KG1 (cell line): ENCODE measurements at regions not wholly inside any gene's neighbourhood (a gene's known extent, or its start where the extent isn't known, plus 50 kb on each side); places are given as distances from the start of the nearest gene placed in this dataset.
"Not testable (repeated sequence)": the region's sequence is repeated elsewhere in the genome, so short reads cannot be mapped to it uniquely, and the experiment has no call there.

ENCODE experiments used
- DNase-seq: peaks from one replicate; lab custom pipeline; 2025; lab: John Stamatoyannopoulos, UW

- DNase-seq: peak; percentile 18
Measured at GRCh38 chr18:961644-962355, 57.1 kb downstream of the ADCYAP1 start.

- no peak for DNase-seq
Measured at GRCh38 chr18:963276-963675, 58.6 kb downstream of the ADCYAP1 start.

DNA sequence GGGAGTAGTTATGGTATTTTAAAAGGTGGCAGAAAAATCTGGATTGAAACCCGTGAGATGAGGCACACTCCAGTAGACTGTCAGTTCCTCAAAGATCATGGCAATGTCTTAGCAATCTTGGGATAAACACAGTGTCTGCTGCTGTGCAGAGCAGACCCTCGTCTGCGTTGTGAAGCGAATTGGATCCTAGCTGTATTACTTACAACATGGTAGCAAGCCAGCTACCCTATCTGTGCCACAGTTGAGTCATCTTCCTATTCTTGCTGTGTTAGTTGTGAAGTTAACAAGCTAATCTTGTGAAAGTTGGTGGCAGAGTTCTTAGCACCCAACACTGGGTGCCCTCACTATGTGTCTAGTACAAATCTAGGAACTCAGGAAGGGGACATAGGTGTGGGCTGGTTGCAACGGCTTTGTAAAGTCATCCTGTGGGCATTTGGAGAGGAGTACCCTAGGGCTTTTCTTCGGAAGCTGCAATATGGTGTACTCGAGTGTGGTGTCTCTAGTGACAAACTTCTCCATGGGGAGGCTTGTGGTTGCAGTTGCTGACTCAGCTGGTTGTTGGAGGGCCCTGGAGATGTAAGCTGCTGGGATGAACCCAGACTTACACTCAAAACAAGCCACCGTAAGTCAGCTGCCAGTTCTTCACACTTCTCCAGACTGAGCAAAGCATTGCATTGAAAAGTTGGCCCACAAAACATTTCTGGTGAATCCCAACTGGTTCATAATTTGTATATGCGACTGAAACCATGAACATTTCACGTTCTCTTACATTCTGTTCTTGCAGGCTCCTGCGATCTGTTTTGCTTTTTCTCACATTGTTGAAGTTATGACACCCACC lies 61.5 kb downstream of the ADCYAP1 start:
- DNase-seq: no peak

GRCh38 chr18:966759-967576 lies 62.3 kb downstream of the ADCYAP1 start:
- DNase-seq: peak; percentile 42

DNA sequence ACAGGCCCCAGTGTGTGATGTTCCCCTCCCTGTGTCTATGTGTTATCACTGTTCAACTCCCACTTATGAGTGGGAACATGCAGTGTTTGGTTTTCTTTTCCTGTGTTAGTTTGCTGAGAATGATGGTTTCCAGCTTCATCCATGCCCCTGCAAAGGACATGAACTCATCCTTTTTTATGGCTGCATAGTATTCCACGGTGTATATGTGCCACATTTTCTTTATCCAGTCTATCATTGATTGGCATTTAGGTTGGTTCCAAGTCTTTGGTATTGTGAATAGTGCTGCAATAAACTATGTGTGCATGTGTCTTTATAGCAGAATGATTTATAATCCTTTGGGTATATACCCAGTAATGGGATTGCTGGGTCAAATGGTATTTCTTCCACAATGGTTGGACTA lies 64.2 kb downstream of the ADCYAP1 start:
- not testable (repeated sequence) for DNase-seq

DNA sequence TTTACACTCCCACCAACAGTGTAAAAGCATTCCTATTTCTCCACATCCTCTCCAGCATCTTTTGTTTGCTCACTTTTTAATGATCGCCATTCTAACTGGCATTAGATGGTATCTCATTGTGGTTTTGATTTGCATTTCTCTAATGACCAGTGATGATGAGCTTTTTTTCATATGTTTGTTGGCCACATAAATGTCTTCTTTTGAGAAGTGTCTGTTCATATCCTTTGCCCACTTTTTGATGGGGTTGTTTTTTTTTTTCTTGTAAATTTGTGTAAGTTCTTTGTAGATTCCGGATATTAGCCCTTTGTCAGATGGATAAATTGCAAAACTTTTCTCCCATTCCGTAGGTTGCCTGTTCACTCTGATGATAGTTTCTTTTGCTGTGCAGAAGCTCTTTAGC lies 64.6 kb downstream of the ADCYAP1 start:
- not testable (repeated sequence) for DNase-seq

DNA sequence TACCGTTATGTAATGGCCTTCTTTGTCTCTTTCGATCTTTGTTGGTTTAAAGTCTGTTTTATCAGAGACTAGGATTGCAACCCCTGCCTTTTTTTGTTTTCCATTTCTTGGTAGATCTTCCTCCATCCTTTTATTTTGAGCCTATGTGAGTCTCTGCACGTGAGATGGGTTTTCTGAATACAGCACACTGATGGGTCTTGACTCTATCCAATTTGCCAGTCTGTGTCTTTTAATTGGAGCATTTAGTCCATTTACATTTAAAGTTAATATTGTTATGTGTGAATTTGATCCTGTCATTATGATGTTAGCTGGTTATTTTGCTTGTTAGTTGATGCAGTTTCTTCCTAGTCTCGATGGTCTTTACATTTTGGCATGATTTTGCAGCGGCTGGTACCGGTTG lies 69.9 kb downstream of the ADCYAP1 start:
- not testable (repeated sequence) for DNase-seq

- DNase-seq: not testable (repeated sequence)
Measured at GRCh38 chr18:976393-977128, 71.9 kb downstream of the ADCYAP1 start.

- DNase-seq: not testable (repeated sequence)
Measured at GRCh38 chr18:977327-977726, 72.7 kb downstream of the ADCYAP1 start.

DNA sequence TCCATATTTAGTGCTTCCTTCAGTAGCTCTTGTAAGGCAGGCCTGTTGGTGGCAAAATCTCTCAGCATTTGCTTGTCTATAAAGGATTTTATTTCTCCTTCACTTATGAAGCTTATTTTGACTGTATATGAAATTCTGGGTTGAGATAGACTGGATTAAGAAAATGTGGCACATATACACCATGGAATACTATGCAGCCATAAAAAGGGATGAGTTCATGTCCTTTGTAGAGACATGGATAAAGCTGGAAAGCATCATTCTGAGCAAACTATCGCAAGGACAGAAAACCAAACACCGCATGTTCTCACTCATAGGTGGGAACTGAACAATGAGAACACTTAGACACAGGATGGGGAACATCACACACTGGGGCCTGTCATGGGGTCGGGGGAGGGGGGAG lies 73.1 kb downstream of the ADCYAP1 start:
- not testable (repeated sequence) for DNase-seq

DNA sequence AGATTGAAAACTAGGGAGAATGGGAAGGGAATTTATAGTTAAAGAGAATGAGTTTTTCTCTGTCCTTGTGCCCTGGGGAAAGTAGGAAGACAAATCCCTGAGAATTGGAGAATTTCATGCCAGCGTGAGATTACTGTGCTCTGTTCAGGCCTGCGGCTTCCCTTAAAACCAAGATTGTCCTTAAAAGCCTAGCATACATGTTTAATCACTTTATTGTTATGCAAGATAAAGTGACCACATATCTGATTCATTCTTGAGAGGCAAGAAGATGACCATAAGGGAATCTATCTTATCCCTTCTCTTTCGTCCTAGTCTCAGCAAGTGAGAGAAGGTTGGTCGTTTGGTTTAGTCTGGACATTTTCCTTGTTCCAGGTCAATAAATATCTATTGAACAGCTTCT lies 75.9 kb downstream of the ADCYAP1 start:
- no peak for DNase-seq

DNA sequence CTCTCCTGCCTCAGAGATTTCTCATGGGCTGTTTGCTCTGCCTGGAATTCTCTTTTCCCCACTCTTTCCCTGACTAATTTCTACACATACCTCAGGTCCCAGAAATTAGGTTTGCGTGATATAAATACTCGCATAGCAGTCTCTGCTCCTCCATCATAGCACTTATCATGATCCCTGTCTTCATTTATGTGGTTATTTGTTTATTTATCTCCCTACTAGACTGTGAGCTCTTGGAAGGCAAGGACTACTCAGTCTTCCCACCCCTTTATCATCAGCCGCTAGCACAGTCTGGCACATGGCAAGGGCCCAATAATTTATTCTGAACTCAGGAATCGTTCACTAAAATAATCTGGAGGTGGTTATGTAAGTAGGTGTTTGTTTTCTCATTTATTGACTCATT lies 79.3 kb downstream of the ADCYAP1 start:
- DNase-seq: no peak

GRCh38 chr18:985212-985661 lies 80.6 kb downstream of the ADCYAP1 start:
- no peak for DNase-seq

- no peak for DNase-seq
Measured at GRCh38 chr18:986051-986450, 81.4 kb downstream of the ADCYAP1 start.

- DNase-seq: no peak
Measured at GRCh38 chr18:986552-986951, 81.9 kb downstream of the ADCYAP1 start.

DNA sequence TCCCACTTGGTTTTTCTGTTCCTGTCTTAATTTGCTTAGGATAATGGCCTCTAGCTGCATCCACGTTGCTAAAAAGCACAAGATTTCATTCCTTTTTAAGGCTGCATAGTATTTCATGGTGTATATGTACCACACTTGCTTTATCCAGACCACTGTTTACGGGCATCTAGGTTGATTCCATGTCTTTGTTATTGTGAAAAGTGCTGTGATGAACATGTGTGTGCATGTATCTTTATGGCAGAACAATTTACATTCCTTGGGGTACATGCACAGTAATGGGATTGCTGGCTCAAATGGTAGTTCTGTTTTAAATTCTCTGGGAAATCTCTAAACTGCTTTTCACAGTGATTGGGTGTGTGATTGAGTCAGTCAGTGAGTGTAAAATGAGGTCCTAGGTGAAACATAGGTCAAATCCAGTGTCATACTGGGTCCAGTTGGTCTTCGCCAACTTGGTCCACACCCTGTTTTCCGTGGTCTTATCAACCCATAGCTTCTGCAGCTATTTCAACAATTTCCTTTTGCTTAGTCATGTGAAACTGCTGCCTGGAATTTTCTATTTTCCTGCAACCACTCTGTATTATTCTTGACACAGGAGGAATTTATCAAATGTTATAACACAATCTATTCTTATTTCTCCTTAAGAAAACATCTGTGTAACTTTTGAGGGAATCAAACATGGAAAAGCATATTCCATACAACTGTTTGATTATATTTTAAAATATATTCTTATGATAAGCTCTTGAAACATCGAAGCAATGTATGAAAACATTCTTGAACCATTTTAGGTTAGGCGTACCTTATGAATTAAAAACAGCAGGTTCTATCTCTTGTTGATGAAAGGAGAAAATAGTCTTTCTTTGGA lies 82.9 kb downstream of the ADCYAP1 start:
- DNase-seq: no peak

GRCh38 chr18:989425-989824 lies 84.8 kb downstream of the ADCYAP1 start:
- DNase-seq: no peak

DNA sequence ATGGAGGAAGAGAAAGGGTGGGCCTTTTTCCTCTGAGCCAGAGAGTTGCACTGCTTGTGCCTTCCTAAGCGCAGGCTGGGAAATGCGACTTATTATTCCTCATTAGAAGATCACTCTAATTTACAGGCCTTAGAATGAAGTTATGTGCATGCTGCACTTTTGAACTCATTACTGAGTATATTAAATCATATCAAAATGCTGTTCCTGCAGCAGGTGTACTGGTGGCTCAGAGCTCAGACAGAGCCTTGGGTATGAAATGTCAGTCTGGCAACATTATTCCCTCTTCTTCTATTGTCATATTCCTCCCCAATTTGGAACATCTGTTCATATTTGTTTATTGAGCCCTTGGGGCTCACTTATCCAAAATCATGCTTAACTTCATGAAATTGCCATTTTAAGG lies 85.5 kb downstream of the ADCYAP1 start:
- DNase-seq: no peak

DNA sequence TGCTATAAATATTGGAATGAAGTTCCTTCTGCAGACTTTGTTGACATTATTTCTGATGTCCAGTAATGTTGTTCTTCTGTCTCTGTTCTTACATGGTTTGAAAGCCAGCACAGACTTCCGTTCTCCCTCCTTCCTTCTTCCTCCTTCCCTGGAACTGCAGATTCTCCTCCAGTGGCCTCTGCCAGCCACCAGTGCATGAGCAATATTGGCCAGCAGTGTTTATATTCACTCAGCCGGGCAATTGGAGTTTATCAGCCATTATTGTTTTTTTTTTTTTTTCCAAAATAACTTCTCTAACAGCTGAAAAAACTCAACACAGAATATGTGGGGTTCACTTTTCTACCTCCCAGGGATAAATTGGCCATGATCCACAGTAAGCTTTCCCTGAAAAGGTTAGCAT lies 86.8 kb downstream of the ADCYAP1 start:
- no peak for DNase-seq

DNA sequence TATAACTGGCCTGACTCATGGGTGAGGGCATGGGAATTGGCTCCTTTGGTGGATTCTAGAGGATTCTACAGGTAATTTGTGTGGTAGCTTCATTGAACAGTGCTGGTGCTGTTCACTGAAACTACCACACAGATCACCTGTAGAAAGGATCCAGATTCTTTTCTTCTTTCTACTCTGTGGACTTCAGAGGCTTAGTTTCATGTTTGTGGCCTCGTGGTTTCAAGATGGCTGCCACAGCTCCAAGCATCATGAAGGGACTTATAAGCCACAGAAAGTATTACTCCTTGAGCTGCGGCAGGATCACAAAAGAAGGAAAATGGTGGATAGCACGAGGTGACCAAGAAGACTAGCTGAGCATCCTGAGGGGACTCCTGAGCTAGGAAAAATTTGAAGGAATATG lies 88.9 kb downstream of the ADCYAP1 start:
- DNase-seq: no peak

- DNase-seq: no peak
Measured at GRCh38 chr18:995629-996028, 91.0 kb downstream of the ADCYAP1 start.
